Left ventricle myocardium inferior (tissue), 1 donor: ENCODE measurements at regions not wholly inside any gene's neighbourhood (a gene's known extent, or its start where the extent isn't known, plus 50 kb on each side); places are given as distances from the start of the nearest gene placed in this dataset.

Source experiments
- DNase-seq: peaks from one replicate; pipeline ENCODE4 v3.0.0-alpha.2; 2020
- H3K27ac ChIP-seq: fragments of 200-600 bp; replicated peaks from 2 replicates; pipeline ENCODE4 v1.8.0; 2021
- H3K27me3 ChIP-seq: fragments of 200-600 bp; 2 replicates; pipeline ENCODE4 v1.8.0; 2021; ENCODE audit warnings: low read depth
- H3K36me3 ChIP-seq: fragments of 200-600 bp; 2 replicates; pipeline ENCODE4 v1.8.0; 2021
- H3K4me1 ChIP-seq: fragments of 200-600 bp; 2 replicates; pipeline ENCODE4 v1.8.0; 2021
- H3K4me3 ChIP-seq: fragments of 200-600 bp; 2 replicates; pipeline ENCODE4 v1.8.0; 2021; ENCODE audit warnings: mild to moderate bottlenecking, moderate library complexity
- H3K9me3 ChIP-seq: fragments of 200-600 bp; replicated peaks from 2 replicates; pipeline ENCODE4 v1.8.0; 2021
- CTCF ChIP-seq: fragments of 200-600 bp; IDR thresholded peaks from 2 replicates; pipeline ENCODE4 v1.8.0; 2021; ENCODE audit warnings: antibody characterized with exemption, mild to moderate bottlenecking, borderline replicate concordance
- intact Hi-C: fragments of 100-400 bp; cut with micrococcal nuclease; formaldehyde crosslinking; loops from one replicate; pipeline ENCODE4 v1.11.0; 2022
- donor health status: DM: no; HTN: yes; CAD: no; lungs with severe emphysema.

- intact Hi-C loops = no loop called here
- no peak for DNase-seq
- TF ChIP-seq CTCF = no peak
- no peak overlapping the region for H3K27ac ChIP-seq
- no peak overlapping the region for H3K4me3 ChIP-seq
- no peaks in the 10 kb centered on the region for H3K36me3 ChIP-seq
- peaks cover 17% of the 10 kb centered on the region for H3K9me3 ChIP-seq
- H3K4me1 ChIP-seq = no peaks in the 10 kb centered on the region
- no peaks in the 10 kb centered on the region for H3K27me3 ChIP-seq
These were observed 799.4 kb upstream of the TENM4 start for GRCh38 chr11:80240245-80240644.

GRCh38 chr11:80239217-80239616 lies 798.4 kb upstream of the TENM4 start:
- no peak for TF ChIP-seq CTCF
- Histone ChIP-seq H3K4me1 (no peaks in the 10 kb centered on the region), H3K27me3 (no peaks in the 10 kb centered on the region), H3K27ac (no peak overlapping the region), H3K9me3 (peaks cover 22% of the 10 kb centered on the region), H3K4me3 (no peak overlapping the region), H3K36me3 (no peaks in the 10 kb centered on the region)
- DNase-seq = no peak
- intact Hi-C loops = no loop called here

GRCh38 chr11:80227915-80228314 lies 787.1 kb upstream of the TENM4 start:
- Histone ChIP-seq H3K27ac (no peak overlapping the region), H3K36me3 (no peaks in the 10 kb centered on the region), H3K4me3 (no peak overlapping the region), H3K27me3 (no peaks in the 10 kb centered on the region), H3K4me1 (no peaks in the 10 kb centered on the region), H3K9me3 (peaks cover 67% of the 10 kb centered on the region)
- intact Hi-C loops = no loop called here
- no peak for TF ChIP-seq CTCF
- DNase-seq = no peak

- no peak for TF ChIP-seq CTCF
- Histone ChIP-seq H3K27me3 (no peaks in the 10 kb centered on the region), H3K27ac (no peak overlapping the region), H3K9me3 (peaks cover 21% of the 10 kb centered on the region), H3K4me3 (no peak overlapping the region), H3K4me1 (no peaks in the 10 kb centered on the region), H3K36me3 (no peaks in the 10 kb centered on the region)
- intact Hi-C loops = no loop called here
- DNase-seq = no peak
These were observed 773.6 kb upstream of the TENM4 start for GRCh38 chr11:80214413-80214812.

GRCh38 chr11:80211673-80212072 lies 770.8 kb upstream of the TENM4 start:
- TF ChIP-seq CTCF = no peak

GRCh38 chr11:80204021-80204420 lies 763.2 kb upstream of the TENM4 start:
- Histone ChIP-seq H3K27me3 (no peaks in the 10 kb centered on the region), H3K9me3 (no peaks in the 10 kb centered on the region), H3K4me3 (no peak overlapping the region), H3K4me1 (no peaks in the 10 kb centered on the region), H3K27ac (no peak overlapping the region), H3K36me3 (no peaks in the 10 kb centered on the region)
- intact Hi-C loops = no loop called here
- no peak for DNase-seq
- TF ChIP-seq CTCF = no peak

More at GRCh38 chr11:80211673-80212072, 770.8 kb upstream of the TENM4 start:
- H3K36me3 ChIP-seq = no peaks in the 10 kb centered on the region
- intact Hi-C loops = no loop called here
- DNase-seq = no peak
- H3K4me3 ChIP-seq = no peak overlapping the region
- peaks cover 14% of the 10 kb centered on the region for H3K9me3 ChIP-seq
- no peak overlapping the region for H3K27ac ChIP-seq
- H3K4me1 ChIP-seq = no peaks in the 10 kb centered on the region
- H3K27me3 ChIP-seq = no peaks in the 10 kb centered on the region
